Heart left ventricle (tissue), 13 donors: ENCODE measurements at regions not wholly inside any gene's neighbourhood (a gene's known extent, or its start where the extent isn't known, plus 50 kb on each side); places are given as distances from the start of the nearest gene placed in this dataset.

Source experiments
- CTCF ChIP-seq, 12 donors: fragments of 200-600 bp; sonication (generic) in 4 of 12; IDR thresholded peaks; one replicate each; pipeline versions ENCODE4 v1.5.0 to v1.8.0; 2018 to 2022; ENCODE audit warnings: antibody characterized with exemption in 12 of 12, mild to moderate bottlenecking in 5 of 12
- POLR2A ChIP-seq, 2 donors: fragments of 450-650 bp; IDR thresholded peaks; one replicate each; pipeline ENCODE4 v1.6.1; 2017; ENCODE audit warnings: antibody characterized with exemption in 2 of 2, mild to moderate bottlenecking in 2 of 2, moderate library complexity in 2 of 2
- donor health status: ischemic (EF 13 %, LVEDD 7.1; RV severe dilation, severe dysfunction).
- donor health status: DM: no; HTN: yes; CAD: no.
- donor health status: DM: no; HTN: no; CAD: no.
- donor health status: ischemic (EF 25% LVEDD 6.9; RV normal size, moderate dysfunction).
- donor health status: ischemic (EF 25% LVEDD 5.7; RV mildly dilated, moderate dysfunction).
- donor health status: ischemic (EF 35%, LVEDD 5.7; RV mildly dilated, moderate dysfunction).
- donor health status: nonischemic (EF 11% LVEDD 7.7; RV severe dilation, severe dysfunction).
- donor health status: DM: yes; HTN: yes; CAD: no.
- donor health status: PGD.
- donor health status: ischemic (EF 29% LVEDD 5.4; RV normal size, mild dysfunction).
- donor health status: nonischemic (EF 23%, LVEDD 6.1; RV moderate dilation, normal function).

DNA sequence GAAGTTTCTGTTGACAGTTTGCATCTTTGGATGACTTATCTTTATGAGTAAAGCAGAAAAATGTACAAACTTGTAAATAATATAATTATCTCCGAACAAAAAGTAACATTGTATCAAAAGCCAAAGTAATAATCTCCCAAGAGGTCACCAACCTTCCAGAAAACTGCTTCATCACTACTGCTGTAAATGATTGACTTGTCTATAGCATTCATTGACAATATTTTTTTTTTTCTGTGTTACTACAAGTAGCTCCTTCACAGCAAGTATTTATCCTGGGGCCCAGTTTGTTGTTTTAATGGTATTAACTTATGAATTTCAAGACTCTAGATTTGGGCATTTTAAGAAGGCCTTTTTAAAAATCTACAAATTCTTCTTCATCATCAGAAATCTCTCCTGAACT is 242.4 kb downstream of the KLF12 start:
- no peak for TF ChIP-seq CTCF (IDR thresholded peaks at IDR 0.05)
- TF ChIP-seq POLR2A (IDR thresholded peaks at IDR 0.05), result no peak
